HepG2 (cell line): ENCODE measurements at regions not wholly inside any gene's neighbourhood (a gene's known extent, or its start where the extent isn't known, plus 50 kb on each side); places are given as distances from the start of the nearest gene placed in this dataset.

Experiments
- ATAC-seq: fragments of 200-7000 bp; cut with Tn5 transposase; 3 replicates; pipeline ENCODE4 v1.9.1; 2020; ENCODE audit warnings: mild to moderate bottlenecking, moderate library complexity
- BruUV-seq: library from RNA; stranded (reverse); fragments of 400-500 nt; replicated peaks from 2 replicates; lab custom pipeline; 2021; lab: Mats Ljungman, UMichigan
- CTCF ChIA-PET: fragments of 300-600 bp; formaldehyde crosslinking; extraction: SDS; loops from one replicate; lab custom pipeline; 2021; ENCODE audit warnings: low total read pairs, inconsistent platforms, low intra/inter-chr PET ratio; lab: Yijun Ruan, JAX
- POLR2A ChIA-PET: fragments of 350-600 bp; sonication (Branson Sonifier 250); formaldehyde crosslinking; loops from one replicate; lab custom pipeline; 2020; ENCODE audit warnings: antibody characterized with exemption, inconsistent platforms; lab: Yijun Ruan, JAX
- DNase-seq: peaks from one replicate; pipeline ENCODE4 v3.0.0-alpha.2; 2015; ENCODE audit warnings: low spot score
- FAIRE-seq: peaks from 3 replicates; lab custom pipeline; 2011; peaks lifted over from hg19 to GRCh38; lab: Jason Lieb, UNC
- H2AFZ ChIP-seq: one replicate; pipeline ENCODE4 v1.6.1; 2011; ENCODE audit warnings: low read length, inconsistent platforms
- H3K27ac ChIP-seq: fragments of 300-600 bp; 3 replicates; pipeline ENCODE4 v1.8.0; 2011; ENCODE audit warnings: mixed run types, mild to moderate bottlenecking, mixed read lengths, low read length, inconsistent platforms; ENCODE audit not compliant: insufficient read depth; ENCODE audit errors: extremely low read length
- H3K27me3 ChIP-seq, 2 experiments: fragments of 200-600 bp in 1 of 2; 2 replicates in 1 of 2; 3 replicates in 1 of 2; pipeline versions ENCODE4 v1.6.0 to v1.8.0; 2011; ENCODE audit warnings: low read length in 2 of 2, mild to moderate bottlenecking in 2 of 2, moderate library complexity in 2 of 2, inconsistent platforms in 1 of 2; ENCODE audit not compliant: insufficient read depth in 2 of 2, control insufficient read depth in 1 of 2
- H3K36me3 ChIP-seq, 2 experiments: fragments of 200-600 bp in 1 of 2; replicated peaks in 1 of 2; 2 replicates in 1 of 2; 3 replicates in 1 of 2; pipeline versions ENCODE4 v1.5.1 to v1.8.0; 2011; ENCODE audit warnings: low read length in 2 of 2, inconsistent platforms in 1 of 2; ENCODE audit not compliant: insufficient read depth in 2 of 2, control insufficient read depth in 1 of 2
- H3K4me1 ChIP-seq: 2 replicates; pipeline ENCODE4 v1.5.1; 2012; ENCODE audit warnings: low read length, inconsistent platforms; ENCODE audit not compliant: insufficient read depth
- H3K4me2 ChIP-seq: 2 replicates; pipeline ENCODE4 v1.6.0; 2011; ENCODE audit warnings: low read depth, low read length, inconsistent platforms
- H3K4me3 ChIP-seq, 3 experiments: fragments of 200-600 bp in 1 of 3; sonication (generic), shearing (Covaris generic) in 1 of 3; replicated peaks in 1 of 3; 2 replicates each; pipeline ENCODE4 v1.5.1; 2011 to 2016; ENCODE audit warnings: low read length in 3 of 3, inconsistent platforms in 2 of 3, low read depth in 2 of 3, mild to moderate bottlenecking in 2 of 3, control low read depth in 1 of 3, mixed read lengths in 1 of 3; ENCODE audit not compliant: insufficient read depth in 1 of 3
- H3K79me2 ChIP-seq: one replicate; pipeline ENCODE4 v1.6.1; 2011; ENCODE audit warnings: low read length, inconsistent platforms; ENCODE audit not compliant: insufficient read depth
- H3K9ac ChIP-seq: 2 replicates; pipeline ENCODE4 v1.6.0; 2011; ENCODE audit warnings: mild to moderate bottlenecking, low read depth, low read length, inconsistent platforms; ENCODE audit not compliant: insufficient read depth
- H3K9me3 ChIP-seq: 2 replicates; pipeline ENCODE4 v1.5.1; 2012; ENCODE audit warnings: mild to moderate bottlenecking, low read length
- H4K20me1 ChIP-seq: 2 replicates; pipeline ENCODE4 v1.6.0; 2011; ENCODE audit warnings: inconsistent platforms, mild to moderate bottlenecking, low read length, moderate library complexity; ENCODE audit not compliant: insufficient read depth
- FOXP1 ChIP-seq, 2 experiments: fragments of 450-650 bp in 1 of 2; IDR thresholded peaks; 2 replicates each; pipeline ENCODE4 v1.6.1; 2017 to 2018; ENCODE audit warnings: antibody characterized with exemption in 1 of 2
- GTF3A ChIP-seq: sonication (generic); formaldehyde crosslinking; conservative IDR thresholded peaks from 2 replicates; pipeline ENCODE4 v1.4.0; 2020; ENCODE audit warnings: mild to moderate bottlenecking, missing genetic modification reagents
- KLF16 ChIP-seq, 2 experiments: sonication (generic) in 1 of 2; formaldehyde crosslinking in 1 of 2; IDR thresholded peaks; 2 replicates each; pipeline versions ENCODE4 v1.6.1 to v1.8.0; 2016 to 2023; ENCODE audit warnings: missing genetic modification reagents in 2 of 2, missing compliant biosample characterization in 1 of 2
- SAFB2 ChIP-seq: sonication (generic); formaldehyde crosslinking; IDR thresholded peaks from 2 replicates; pipeline ENCODE4 v1.5.1; 2020; ENCODE audit warnings: missing genetic modification reagents, low read depth, mild to moderate bottlenecking, borderline replicate concordance
- ZNF552 ChIP-seq: sonication (generic); formaldehyde crosslinking; IDR thresholded peaks from 2 replicates; pipeline ENCODE4 v1.9.0; 2022; ENCODE audit warnings: missing genetic modification reagents, mild to moderate bottlenecking, borderline replicate concordance
- ZNF761 ChIP-seq: sonication (generic); formaldehyde crosslinking; conservative IDR thresholded peaks from 2 replicates; pipeline ENCODE4 v1.4.0; 2020; ENCODE audit warnings: mild to moderate bottlenecking, missing genetic modification reagents
- WGBS: methylation state at CpG from one replicate; pipeline ENCODE4 v1.1.6; 2017; ENCODE audit warnings: low lambda C conversion rate; 5-methylcytosine and 5-hydroxymethylcytosine counted together
- in situ Hi-C: cut with HindIII; loops from 2 replicates; pipeline ENCODE4 v1.10.0; 2017; ENCODE audit warnings: low pct_unique_long_range_greater_than_20kb; ENCODE audit not compliant: extremely low pct_ligation_motif_present
- intact Hi-C: fragments of 100-400 bp; cut with micrococcal nuclease; formaldehyde crosslinking; loops from one replicate; pipeline ENCODE4 v1.10.0; 2022; ENCODE audit not compliant: unreplicated experiment
- TF ChIP-seq, protein P1 (sequence below): sonication (generic); formaldehyde crosslinking; IDR thresholded peaks from 2 replicates; pipeline ENCODE4 v1.4.0; 2020; ENCODE audit warnings: missing genetic modification reagents, borderline replicate concordance
- TF ChIP-seq, protein P2 (sequence below): sonication (generic); formaldehyde crosslinking; IDR thresholded peaks from 2 replicates; pipeline ENCODE4 v1.4.0; 2020; ENCODE audit warnings: missing genetic modification reagents, borderline replicate concordance
- TF ChIP-seq, protein P3 (sequence below): sonication (generic); formaldehyde crosslinking; IDR thresholded peaks from 2 replicates; pipeline ENCODE4 v1.8.1; 2022; ENCODE audit warnings: low read depth, mild to moderate bottlenecking, missing genetic modification reagents
- TF ChIP-seq, protein P4 (sequence below): sonication (generic); formaldehyde crosslinking; IDR thresholded peaks from 2 replicates; pipeline ENCODE4 v1.5.0; 2020; ENCODE audit warnings: mild to moderate bottlenecking, missing genetic modification reagents

DNA sequence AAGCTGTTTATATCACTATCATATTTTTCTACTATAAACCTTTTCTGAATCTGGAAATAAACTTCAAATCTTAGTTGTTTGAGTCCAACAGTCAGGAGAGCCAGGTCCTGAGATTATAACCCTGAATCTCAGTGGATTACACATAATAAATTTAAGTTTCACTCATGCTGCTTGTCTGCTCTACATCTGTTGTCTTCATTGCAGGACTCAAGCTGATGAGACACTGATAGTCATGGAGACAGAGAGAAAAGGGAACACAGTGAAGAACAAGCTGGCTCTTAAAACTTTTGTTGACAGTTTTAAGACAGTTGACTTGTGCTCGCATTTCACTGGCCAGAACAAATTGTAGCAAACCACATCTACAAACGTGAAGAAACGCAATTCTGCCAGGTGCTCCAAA lies 327.0 kb upstream of the CTSO start:
- no peak overlapping the region for H2AFZ ChIP-seq
- CTCF ChIA-PET, result no interaction called here
- no peaks in the 10 kb centered on the region for H3K4me1 ChIP-seq
- POLR2A ChIA-PET, result no interaction called here
- FAIRE-seq (no peak), ATAC-seq (no peak), DNase-seq (no peak)
- H3K79me2 ChIP-seq, result no peaks in the 10 kb centered on the region
- H3K9me3 ChIP-seq, result no peaks in the 10 kb centered on the region
- intact Hi-C loops, result no loop called here
- BruUV-seq, result no TSS peak
- in situ Hi-C loops, result no loop called here
- WGBS, result 3% methylated on average over 3 of the region's 3 CpGs
- H4K20me1 ChIP-seq, result no peaks in the 10 kb centered on the region
- H3K27me3 ChIP-seq, result no peaks in the 10 kb centered on the region
- no peak overlapping the region for H3K4me2 ChIP-seq
- no peak overlapping the region for H3K27ac ChIP-seq
- H3K9ac ChIP-seq, result no peak overlapping the region
- H3K36me3 ChIP-seq, result no peaks in the 10 kb centered on the region
- no peak overlapping the region for H3K4me3 ChIP-seq
- TF ChIP-seq ZNF552 (CRISPR knock-in tag), result no peak
- TF ChIP-seq KLF16 (CRISPR knock-in tag; IDR thresholded peaks at IDR 0.05), result no peak
- TF ChIP-seq ZNF761 (CRISPR knock-in tag), result no peak
- TF ChIP-seq, protein P1, sequence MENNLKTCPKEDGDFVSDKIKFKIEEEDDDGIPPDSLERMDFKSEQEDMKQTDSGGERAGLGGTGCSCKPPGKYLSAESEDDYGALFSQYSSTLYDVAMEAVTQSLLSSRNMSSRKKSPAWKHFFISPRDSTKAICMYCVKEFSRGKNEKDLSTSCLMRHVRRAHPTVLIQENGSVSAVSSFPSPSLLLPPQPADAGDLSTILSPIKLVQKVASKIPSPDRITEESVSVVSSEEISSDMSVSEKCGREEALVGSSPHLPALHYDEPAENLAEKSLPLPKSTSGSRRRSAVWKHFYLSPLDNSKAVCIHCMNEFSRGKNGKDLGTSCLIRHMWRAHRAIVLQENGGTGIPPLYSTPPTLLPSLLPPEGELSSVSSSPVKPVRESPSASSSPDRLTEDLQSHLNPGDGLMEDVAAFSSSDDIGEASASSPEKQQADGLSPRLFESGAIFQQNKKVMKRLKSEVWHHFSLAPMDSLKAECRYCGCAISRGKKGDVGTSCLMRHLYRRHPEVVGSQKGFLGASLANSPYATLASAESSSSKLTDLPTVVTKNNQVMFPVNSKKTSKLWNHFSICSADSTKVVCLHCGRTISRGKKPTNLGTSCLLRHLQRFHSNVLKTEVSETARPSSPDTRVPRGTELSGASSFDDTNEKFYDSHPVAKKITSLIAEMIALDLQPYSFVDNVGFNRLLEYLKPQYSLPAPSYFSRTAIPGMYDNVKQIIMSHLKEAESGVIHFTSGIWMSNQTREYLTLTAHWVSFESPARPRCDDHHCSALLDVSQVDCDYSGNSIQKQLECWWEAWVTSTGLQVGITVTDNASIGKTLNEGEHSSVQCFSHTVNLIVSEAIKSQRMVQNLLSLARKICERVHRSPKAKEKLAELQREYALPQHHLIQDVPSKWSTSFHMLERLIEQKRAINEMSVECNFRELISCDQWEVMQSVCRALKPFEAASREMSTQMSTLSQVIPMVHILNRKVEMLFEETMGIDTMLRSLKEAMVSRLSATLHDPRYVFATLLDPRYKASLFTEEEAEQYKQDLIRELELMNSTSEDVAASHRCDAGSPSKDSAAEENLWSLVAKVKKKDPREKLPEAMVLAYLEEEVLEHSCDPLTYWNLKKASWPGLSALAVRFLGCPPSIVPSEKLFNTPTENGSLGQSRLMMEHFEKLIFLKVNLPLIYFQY (CRISPR knock-in tag), result no peak
- no peak for TF ChIP-seq GTF3A
- TF ChIP-seq, protein P2, sequence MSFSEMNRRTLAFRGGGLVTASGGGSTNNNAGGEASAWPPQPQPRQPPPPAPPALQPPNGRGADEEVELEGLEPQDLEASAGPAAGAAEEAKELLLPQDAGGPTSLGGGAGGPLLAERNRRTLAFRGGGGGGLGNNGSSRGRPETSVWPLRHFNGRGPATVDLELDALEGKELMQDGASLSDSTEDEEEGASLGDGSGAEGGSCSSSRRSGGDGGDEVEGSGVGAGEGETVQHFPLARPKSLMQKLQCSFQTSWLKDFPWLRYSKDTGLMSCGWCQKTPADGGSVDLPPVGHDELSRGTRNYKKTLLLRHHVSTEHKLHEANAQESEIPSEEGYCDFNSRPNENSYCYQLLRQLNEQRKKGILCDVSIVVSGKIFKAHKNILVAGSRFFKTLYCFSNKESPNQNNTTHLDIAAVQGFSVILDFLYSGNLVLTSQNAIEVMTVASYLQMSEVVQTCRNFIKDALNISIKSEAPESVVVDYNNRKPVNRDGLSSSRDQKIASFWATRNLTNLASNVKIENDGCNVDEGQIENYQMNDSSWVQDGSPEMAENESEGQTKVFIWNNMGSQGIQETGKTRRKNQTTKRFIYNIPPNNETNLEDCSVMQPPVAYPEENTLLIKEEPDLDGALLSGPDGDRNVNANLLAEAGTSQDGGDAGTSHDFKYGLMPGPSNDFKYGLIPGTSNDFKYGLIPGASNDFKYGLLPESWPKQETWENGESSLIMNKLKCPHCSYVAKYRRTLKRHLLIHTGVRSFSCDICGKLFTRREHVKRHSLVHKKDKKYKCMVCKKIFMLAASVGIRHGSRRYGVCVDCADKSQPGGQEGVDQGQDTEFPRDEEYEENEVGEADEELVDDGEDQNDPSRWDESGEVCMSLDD (CRISPR knock-in tag), result no peak
- TF ChIP-seq SAFB2 (CRISPR knock-in tag), result no peak
- TF ChIP-seq, protein P3, sequence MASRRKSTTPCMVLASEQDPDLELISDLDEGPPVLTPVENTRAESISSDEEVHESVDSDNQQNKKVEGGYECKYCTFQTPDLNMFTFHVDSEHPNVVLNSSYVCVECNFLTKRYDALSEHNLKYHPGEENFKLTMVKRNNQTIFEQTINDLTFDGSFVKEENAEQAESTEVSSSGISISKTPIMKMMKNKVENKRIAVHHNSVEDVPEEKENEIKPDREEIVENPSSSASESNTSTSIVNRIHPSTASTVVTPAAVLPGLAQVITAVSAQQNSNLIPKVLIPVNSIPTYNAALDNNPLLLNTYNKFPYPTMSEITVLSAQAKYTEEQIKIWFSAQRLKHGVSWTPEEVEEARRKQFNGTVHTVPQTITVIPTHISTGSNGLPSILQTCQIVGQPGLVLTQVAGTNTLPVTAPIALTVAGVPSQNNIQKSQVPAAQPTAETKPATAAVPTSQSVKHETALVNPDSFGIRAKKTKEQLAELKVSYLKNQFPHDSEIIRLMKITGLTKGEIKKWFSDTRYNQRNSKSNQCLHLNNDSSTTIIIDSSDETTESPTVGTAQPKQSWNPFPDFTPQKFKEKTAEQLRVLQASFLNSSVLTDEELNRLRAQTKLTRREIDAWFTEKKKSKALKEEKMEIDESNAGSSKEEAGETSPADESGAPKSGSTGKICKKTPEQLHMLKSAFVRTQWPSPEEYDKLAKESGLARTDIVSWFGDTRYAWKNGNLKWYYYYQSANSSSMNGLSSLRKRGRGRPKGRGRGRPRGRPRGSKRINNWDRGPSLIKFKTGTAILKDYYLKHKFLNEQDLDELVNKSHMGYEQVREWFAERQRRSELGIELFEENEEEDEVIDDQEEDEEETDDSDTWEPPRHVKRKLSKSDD (CRISPR knock-in tag), result no peak
- no peak for TF ChIP-seq FOXP1 (IDR thresholded peaks at IDR 0.05)
- TF ChIP-seq FOXP1 (CRISPR knock-in tag; IDR thresholded peaks at IDR 0.05), result no peak
- TF ChIP-seq, protein P4, sequence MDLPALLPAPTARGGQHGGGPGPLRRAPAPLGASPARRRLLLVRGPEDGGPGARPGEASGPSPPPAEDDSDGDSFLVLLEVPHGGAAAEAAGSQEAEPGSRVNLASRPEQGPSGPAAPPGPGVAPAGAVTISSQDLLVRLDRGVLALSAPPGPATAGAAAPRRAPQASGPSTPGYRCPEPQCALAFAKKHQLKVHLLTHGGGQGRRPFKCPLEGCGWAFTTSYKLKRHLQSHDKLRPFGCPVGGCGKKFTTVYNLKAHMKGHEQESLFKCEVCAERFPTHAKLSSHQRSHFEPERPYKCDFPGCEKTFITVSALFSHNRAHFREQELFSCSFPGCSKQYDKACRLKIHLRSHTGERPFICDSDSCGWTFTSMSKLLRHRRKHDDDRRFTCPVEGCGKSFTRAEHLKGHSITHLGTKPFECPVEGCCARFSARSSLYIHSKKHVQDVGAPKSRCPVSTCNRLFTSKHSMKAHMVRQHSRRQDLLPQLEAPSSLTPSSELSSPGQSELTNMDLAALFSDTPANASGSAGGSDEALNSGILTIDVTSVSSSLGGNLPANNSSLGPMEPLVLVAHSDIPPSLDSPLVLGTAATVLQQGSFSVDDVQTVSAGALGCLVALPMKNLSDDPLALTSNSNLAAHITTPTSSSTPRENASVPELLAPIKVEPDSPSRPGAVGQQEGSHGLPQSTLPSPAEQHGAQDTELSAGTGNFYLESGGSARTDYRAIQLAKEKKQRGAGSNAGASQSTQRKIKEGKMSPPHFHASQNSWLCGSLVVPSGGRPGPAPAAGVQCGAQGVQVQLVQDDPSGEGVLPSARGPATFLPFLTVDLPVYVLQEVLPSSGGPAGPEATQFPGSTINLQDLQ (CRISPR knock-in tag), result no peak
